HUES64 (cell line): ENCODE measurements at regions not wholly inside any gene's neighbourhood (a gene's known extent, or its start where the extent isn't known, plus 50 kb on each side); places are given as distances from the start of the nearest gene placed in this dataset.
A peak's percentile ranks its signal among the peaks of the same experiment; 100 is the strongest.

Experiments used
- H3K27ac ChIP-seq: 2 replicates; pipeline ENCODE4 v1.7.0; 2013; ENCODE audit warnings: low read depth, low read length, inconsistent platforms
- H3K27me3 ChIP-seq: 2 replicates; pipeline ENCODE4 v1.6.1; 2013; ENCODE audit warnings: mild to moderate bottlenecking, low read length; ENCODE audit not compliant: insufficient read depth
- H3K36me3 ChIP-seq: 2 replicates; pipeline ENCODE4 v1.6.1; 2013; ENCODE audit warnings: mild to moderate bottlenecking, low read length; ENCODE audit not compliant: insufficient read depth
- H3K4me1 ChIP-seq: 2 replicates; pipeline ENCODE4 v1.6.1; 2013; ENCODE audit warnings: mild to moderate bottlenecking, low read length, moderate library complexity; ENCODE audit not compliant: insufficient read depth
- H3K4me3 ChIP-seq: 2 replicates; pipeline ENCODE4 v1.5.1; 2013; ENCODE audit warnings: mild to moderate bottlenecking, low read length, moderate library complexity
- H3K9ac ChIP-seq: 2 replicates; pipeline ENCODE4 v1.6.1; 2013; ENCODE audit warnings: mild to moderate bottlenecking, low read depth, low read length
- H3K9me3 ChIP-seq: 2 replicates; pipeline ENCODE4 v1.6.1; 2013; ENCODE audit warnings: low read depth, low read length; ENCODE audit not compliant: insufficient read depth
- WGBS: fragments of 150-250, 120-280 bp; methylation state at CpG from one replicate; pipeline ENCODE4 v1.1.7; 2013; ENCODE audit warnings: missing lambda C conversion rate; 5-methylcytosine and 5-hydroxymethylcytosine counted together

- Histone ChIP-seq H3K27me3 (no peaks in the 10 kb centered on the region), H3K36me3 (no peaks in the 10 kb centered on the region), H3K4me1 (peaks cover 4% of the 10 kb centered on the region), H3K9ac (no peak overlapping the region), H3K27ac (no peak overlapping the region), H3K9me3 (no peaks in the 10 kb centered on the region), H3K4me3 (no peak overlapping the region)
- WGBS = 94% methylated on average over 3 of the region's 3 CpGs
Observed at GRCh38 chr5:43994352-43994708, 391.4 kb downstream of the NNT start.

- Histone ChIP-seq H3K4me1 (peaks cover 4% of the 10 kb centered on the region), H3K4me3 (no peak overlapping the region), H3K9me3 (no peaks in the 10 kb centered on the region), H3K27me3 (no peaks in the 10 kb centered on the region), H3K27ac (no peak overlapping the region), H3K36me3 (no peaks in the 10 kb centered on the region), H3K9ac (no peak overlapping the region)
- WGBS = 95% methylated on average over 9 of the region's 9 CpGs
Observed at GRCh38 chr5:43993634-43994351, 390.8 kb downstream of the NNT start.

GRCh38 chr5:43985411-43985810 lies 382.4 kb downstream of the NNT start:
- Histone ChIP-seq H3K9ac (no peak overlapping the region), H3K4me3 (no peak overlapping the region), H3K27me3 (no peaks in the 10 kb centered on the region), H3K27ac (no peak overlapping the region), H3K9me3 (no peaks in the 10 kb centered on the region), H3K4me1 (no peaks in the 10 kb centered on the region), H3K36me3 (no peaks in the 10 kb centered on the region)
- 100% methylated on average over 2 of the region's 3 CpGs for WGBS

GRCh38 chr5:43981556-43981955 lies 378.6 kb downstream of the NNT start:
- H3K4me1 ChIP-seq = no peaks in the 10 kb centered on the region
- no peak overlapping the region for H3K9ac ChIP-seq
- WGBS = 86% methylated on average over 8 of the region's 8 CpGs
- H3K9me3 ChIP-seq = no peaks in the 10 kb centered on the region
- H3K36me3 ChIP-seq = no peaks in the 10 kb centered on the region
- H3K27ac ChIP-seq = no peak overlapping the region
- H3K4me3 ChIP-seq = no peak overlapping the region
- no peaks in the 10 kb centered on the region for H3K27me3 ChIP-seq

GRCh38 chr5:43973908-43974307 lies 370.9 kb downstream of the NNT start:
- H3K9me3 ChIP-seq = no peaks in the 10 kb centered on the region
- H3K36me3 ChIP-seq = no peaks in the 10 kb centered on the region
- WGBS = 86% methylated on average over 1 of the region's 2 CpGs

GRCh38 chr5:43973318-43973717 lies 370.3 kb downstream of the NNT start:
- Histone ChIP-seq H3K4me3 (no peak overlapping the region), H3K27ac (no peak overlapping the region)

More at GRCh38 chr5:43973908-43974307, 370.9 kb downstream of the NNT start:
- H3K4me1 ChIP-seq = no peaks in the 10 kb centered on the region
- no peak overlapping the region for H3K4me3 ChIP-seq
- H3K27ac ChIP-seq = no peak overlapping the region
- no peaks in the 10 kb centered on the region for H3K27me3 ChIP-seq
- H3K9ac ChIP-seq = no peak overlapping the region

GRCh38 chr5:43967165-43967564 lies 364.2 kb downstream of the NNT start:
- whole genome bisulfite sequencing = no CpG with 5 or more reads among the region's 1 CpG
- H3K4me3 ChIP-seq = no peak overlapping the region
- no peaks in the 10 kb centered on the region for H3K4me1 ChIP-seq
- no peak overlapping the region for H3K9ac ChIP-seq
- no peaks in the 10 kb centered on the region for H3K27me3 ChIP-seq
- no peaks in the 10 kb centered on the region for H3K36me3 ChIP-seq
- H3K27ac ChIP-seq = no peak overlapping the region
- no peaks in the 10 kb centered on the region for H3K9me3 ChIP-seq

More at GRCh38 chr5:43973318-43973717, 370.3 kb downstream of the NNT start:
- Histone ChIP-seq H3K9ac (no peak overlapping the region), H3K27me3 (no peaks in the 10 kb centered on the region), H3K36me3 (no peaks in the 10 kb centered on the region), H3K4me1 (no peaks in the 10 kb centered on the region), H3K9me3 (no peaks in the 10 kb centered on the region)
- 100% methylated on average over 1 of the region's 2 CpGs for WGBS

- Histone ChIP-seq H3K27me3 (no peaks in the 10 kb centered on the region), H3K9ac (no peak overlapping the region), H3K9me3 (no peaks in the 10 kb centered on the region), H3K27ac (no peak overlapping the region), H3K4me1 (no peaks in the 10 kb centered on the region), H3K36me3 (no peaks in the 10 kb centered on the region), H3K4me3 (no peak overlapping the region)
- WGBS = 90% methylated on average over 2 of the region's 2 CpGs
Observed at GRCh38 chr5:43959144-43959543, 356.2 kb downstream of the NNT start.

GRCh38 chr5:43947935-43948334 lies 345.0 kb downstream of the NNT start:
- no peak overlapping the region for H3K9ac ChIP-seq
- no peaks in the 10 kb centered on the region for H3K36me3 ChIP-seq
- no peak overlapping the region for H3K27ac ChIP-seq
- no peak overlapping the region for H3K4me3 ChIP-seq
- H3K27me3 ChIP-seq = no peaks in the 10 kb centered on the region
- peaks cover 18% of the 10 kb centered on the region for H3K9me3 ChIP-seq
- WGBS = 100% methylated on average over 1 of the region's 2 CpGs
- H3K4me1 ChIP-seq = no peaks in the 10 kb centered on the region

- Histone ChIP-seq H3K4me1 (no peaks in the 10 kb centered on the region), H3K9ac (no peak overlapping the region), H3K9me3 (peaks cover 17% of the 10 kb centered on the region), H3K27me3 (no peaks in the 10 kb centered on the region), H3K27ac (no peak overlapping the region), H3K4me3 (no peak overlapping the region), H3K36me3 (no peaks in the 10 kb centered on the region)
- WGBS = 100% methylated on average over 1 of the region's 1 CpG
Observed at GRCh38 chr5:43941806-43942205, 338.8 kb downstream of the NNT start.

GRCh38 chr5:43940562-43940961 lies 337.6 kb downstream of the NNT start:
- Histone ChIP-seq H3K9me3 (peaks cover 6% of the 10 kb centered on the region), H3K27me3 (no peaks in the 10 kb centered on the region), H3K36me3 (no peaks in the 10 kb centered on the region), H3K9ac (no peak overlapping the region), H3K27ac (no peak overlapping the region), H3K4me3 (no peak overlapping the region), H3K4me1 (no peaks in the 10 kb centered on the region)
- 100% methylated on average over 2 of the region's 2 CpGs for WGBS

GRCh38 chr5:43926923-43927322 lies 323.9 kb downstream of the NNT start:
- H3K27me3 ChIP-seq = no peaks in the 10 kb centered on the region
- peaks cover 17% of the 10 kb centered on the region; the same call in 1 of the 2 replicates for H3K4me1 ChIP-seq
- H3K27ac ChIP-seq = peak overlapping the region; percentile 54; the same call in 1 of the 2 replicates
- no peak overlapping the region for H3K4me3 ChIP-seq
- H3K9ac ChIP-seq = no peak overlapping the region
- H3K36me3 ChIP-seq = no peaks in the 10 kb centered on the region
- 38% methylated on average over 1 of the region's 2 CpGs for WGBS
- no peaks in the 10 kb centered on the region for H3K9me3 ChIP-seq
